ENCODE measurements at regions not wholly inside any gene's neighbourhood (a gene's known extent, or its start where the extent isn't known, plus 50 kb on each side); places are given as distances from the start of the nearest gene placed in this dataset.

GRCh38 chr1:198472997-198473396, 67.5 kb downstream of the ATP6V1G3 start:
- no peak overlapping the region for H3K4me3 ChIP-seq

GRCh38 chr1:198472119-198472518, 68.4 kb downstream of the ATP6V1G3 start:
- Histone ChIP-seq H3K27me3 (no peaks in the 10 kb centered on the region), H3K27ac (no peak overlapping the region), H3K4me3 (no peak overlapping the region), H3K4me1 (no peaks in the 10 kb centered on the region), H3K36me3 (no peaks in the 10 kb centered on the region), H3K9me3 (replicated peaks) (no peaks in the 10 kb centered on the region)
- no peak for DNase-seq

More at GRCh38 chr1:198472997-198473396, 67.5 kb downstream of the ATP6V1G3 start:
- no peaks in the 10 kb centered on the region for H3K27me3 ChIP-seq
- H3K27ac ChIP-seq, result no peak overlapping the region
- no peaks in the 10 kb centered on the region for H3K9me3 ChIP-seq (replicated peaks)
- H3K36me3 ChIP-seq, result no peaks in the 10 kb centered on the region
- DNase-seq, result no peak
- no peaks in the 10 kb centered on the region for H3K4me1 ChIP-seq

- H3K4me3 ChIP-seq, result no peak overlapping the region
- no peak overlapping the region for H3K27ac ChIP-seq
- DNase-seq, result no peak
Observed at GRCh38 chr1:198467907-198468306, 72.6 kb downstream of the ATP6V1G3 start.

GRCh38 chr1:198467342-198467741, 73.1 kb downstream of the ATP6V1G3 start:
- no peak for DNase-seq

More at GRCh38 chr1:198467907-198468306, 72.6 kb downstream of the ATP6V1G3 start:
- Histone ChIP-seq H3K9me3 (replicated peaks) (no peaks in the 10 kb centered on the region), H3K4me1 (no peaks in the 10 kb centered on the region), H3K27me3 (no peaks in the 10 kb centered on the region), H3K36me3 (no peaks in the 10 kb centered on the region)

GRCh38 chr1:198465201-198466144, 75.0 kb downstream of the ATP6V1G3 start:
- DNase-seq, result peak in 1 of 2 experiments; percentile 52
- H3K36me3 ChIP-seq, result no peaks in the 10 kb centered on the region
- no peak overlapping the region for H3K27ac ChIP-seq
- no peak overlapping the region for H3K4me3 ChIP-seq
- H3K9me3 ChIP-seq (replicated peaks), result no peaks in the 10 kb centered on the region
- no peaks in the 10 kb centered on the region for H3K4me1 ChIP-seq
- H3K27me3 ChIP-seq, result no peaks in the 10 kb centered on the region

More at GRCh38 chr1:198467342-198467741, 73.1 kb downstream of the ATP6V1G3 start:
- Histone ChIP-seq H3K9me3 (replicated peaks) (no peaks in the 10 kb centered on the region), H3K27me3 (no peaks in the 10 kb centered on the region), H3K27ac (no peak overlapping the region), H3K4me1 (no peaks in the 10 kb centered on the region), H3K4me3 (no peak overlapping the region), H3K36me3 (no peaks in the 10 kb centered on the region)

GRCh38 chr1:198463709-198464108, 76.8 kb downstream of the ATP6V1G3 start:
- DNase-seq, result no peak
- H3K27me3 ChIP-seq, result no peaks in the 10 kb centered on the region
- no peak overlapping the region for H3K4me3 ChIP-seq
- H3K27ac ChIP-seq, result no peak overlapping the region
- H3K4me1 ChIP-seq, result no peaks in the 10 kb centered on the region
- H3K36me3 ChIP-seq, result no peaks in the 10 kb centered on the region
- no peaks in the 10 kb centered on the region for H3K9me3 ChIP-seq (replicated peaks)

GRCh38 chr1:198462365-198463019, 78.0 kb downstream of the ATP6V1G3 start:
- H3K4me3 ChIP-seq, result no peak overlapping the region
- no peak overlapping the region for H3K27ac ChIP-seq
- no peaks in the 10 kb centered on the region for H3K27me3 ChIP-seq
- no peak for DNase-seq
- H3K36me3 ChIP-seq, result no peaks in the 10 kb centered on the region
- H3K9me3 ChIP-seq (replicated peaks), result no peaks in the 10 kb centered on the region
- H3K4me1 ChIP-seq, result no peaks in the 10 kb centered on the region

- no peaks in the 10 kb centered on the region for H3K9me3 ChIP-seq (replicated peaks)
- no peaks in the 10 kb centered on the region for H3K27me3 ChIP-seq
Observed at GRCh38 chr1:198455966-198456365, 84.5 kb downstream of the ATP6V1G3 start.

GRCh38 chr1:198449727-198450433, 90.6 kb downstream of the ATP6V1G3 start:
- DNase-seq, result no peak
- H3K4me1 ChIP-seq, result no peaks in the 10 kb centered on the region
- no peaks in the 10 kb centered on the region for H3K9me3 ChIP-seq (replicated peaks)
- no peak overlapping the region for H3K4me3 ChIP-seq
- H3K27me3 ChIP-seq, result no peaks in the 10 kb centered on the region
- H3K36me3 ChIP-seq, result no peaks in the 10 kb centered on the region
- H3K27ac ChIP-seq, result no peak overlapping the region

More at GRCh38 chr1:198455966-198456365, 84.5 kb downstream of the ATP6V1G3 start:
- DNase-seq, result no peak
- Histone ChIP-seq H3K4me3 (no peak overlapping the region), H3K36me3 (no peaks in the 10 kb centered on the region), H3K4me1 (no peaks in the 10 kb centered on the region), H3K27ac (no peak overlapping the region)

- no peaks in the 10 kb centered on the region for H3K27me3 ChIP-seq
- no peak overlapping the region for H3K4me3 ChIP-seq
- no peak overlapping the region for H3K27ac ChIP-seq
- DNase-seq, result no peak
- H3K9me3 ChIP-seq (replicated peaks), result no peaks in the 10 kb centered on the region
- no peaks in the 10 kb centered on the region for H3K36me3 ChIP-seq
- no peaks in the 10 kb centered on the region for H3K4me1 ChIP-seq
Observed at GRCh38 chr1:198449261-198449660, 91.2 kb downstream of the ATP6V1G3 start.

GRCh38 chr1:198447468-198447867, 93.0 kb downstream of the ATP6V1G3 start:
- no peak for DNase-seq
- Histone ChIP-seq H3K4me3 (no peak overlapping the region), H3K27me3 (no peaks in the 10 kb centered on the region), H3K9me3 (replicated peaks) (no peaks in the 10 kb centered on the region), H3K4me1 (no peaks in the 10 kb centered on the region), H3K36me3 (no peaks in the 10 kb centered on the region), H3K27ac (no peak overlapping the region)

GRCh38 chr1:198445872-198446271, 94.6 kb downstream of the ATP6V1G3 start:
- H3K4me3 ChIP-seq, result no peak overlapping the region
- no peak for DNase-seq
- H3K9me3 ChIP-seq (replicated peaks), result no peaks in the 10 kb centered on the region
- no peaks in the 10 kb centered on the region for H3K4me1 ChIP-seq
- H3K27me3 ChIP-seq, result no peaks in the 10 kb centered on the region
- H3K36me3 ChIP-seq, result no peaks in the 10 kb centered on the region
- no peak overlapping the region for H3K27ac ChIP-seq

GRCh38 chr1:198444792-198445191, 95.7 kb downstream of the ATP6V1G3 start:
- DNase-seq, result no peak
- no peaks in the 10 kb centered on the region for H3K4me1 ChIP-seq
- no peak overlapping the region for H3K4me3 ChIP-seq
- no peaks in the 10 kb centered on the region for H3K36me3 ChIP-seq
- H3K27ac ChIP-seq, result no peak overlapping the region
- no peaks in the 10 kb centered on the region for H3K9me3 ChIP-seq (replicated peaks)
- H3K27me3 ChIP-seq, result no peaks in the 10 kb centered on the region

GRCh38 chr1:198443365-198444233, 96.9 kb downstream of the ATP6V1G3 start:
- H3K4me1 ChIP-seq, result no peaks in the 10 kb centered on the region
- H3K9me3 ChIP-seq (replicated peaks), result no peaks in the 10 kb centered on the region
- no peak overlapping the region for H3K4me3 ChIP-seq
- no peaks in the 10 kb centered on the region for H3K27me3 ChIP-seq
- H3K36me3 ChIP-seq, result no peaks in the 10 kb centered on the region
- no peak overlapping the region for H3K27ac ChIP-seq
- no peak for DNase-seq
